Daoy (cell line): ENCODE measurements at regions not wholly inside any gene's neighbourhood (a gene's known extent, or its start where the extent isn't known, plus 50 kb on each side); places are given as distances from the start of the nearest gene placed in this dataset.
A peak's percentile ranks its signal among the peaks of the same experiment; 100 is the strongest.

Experiments
- DNase-seq: peaks from one replicate; pipeline ENCODE4 v3.0.0-alpha.2; 2015; ENCODE audit warnings: low read depth

DNA sequence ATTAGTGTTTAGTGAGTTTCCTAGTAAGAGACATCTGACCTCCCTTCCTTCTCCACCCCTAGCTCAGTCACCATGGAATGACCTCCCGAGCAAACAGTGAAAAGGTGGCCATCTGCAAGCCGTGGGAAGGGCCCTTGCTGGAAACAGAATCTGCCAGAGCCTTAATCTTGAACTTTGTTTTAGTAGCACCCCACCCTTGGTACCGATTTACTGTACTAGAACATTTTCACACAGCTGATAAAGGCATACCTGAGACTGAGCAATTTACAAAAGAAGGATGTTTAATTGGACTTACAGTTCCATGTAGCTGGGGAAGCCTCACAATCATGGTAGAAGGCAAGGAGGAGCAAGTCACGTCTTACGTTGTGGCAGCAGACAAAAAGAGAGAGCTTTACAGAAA, 655.8 kb downstream of the TSN start:
- no peak for DNase-seq

GRCh38 chr2:122412360-122412759, 656.9 kb downstream of the TSN start:
- DNase-seq: no peak

DNA sequence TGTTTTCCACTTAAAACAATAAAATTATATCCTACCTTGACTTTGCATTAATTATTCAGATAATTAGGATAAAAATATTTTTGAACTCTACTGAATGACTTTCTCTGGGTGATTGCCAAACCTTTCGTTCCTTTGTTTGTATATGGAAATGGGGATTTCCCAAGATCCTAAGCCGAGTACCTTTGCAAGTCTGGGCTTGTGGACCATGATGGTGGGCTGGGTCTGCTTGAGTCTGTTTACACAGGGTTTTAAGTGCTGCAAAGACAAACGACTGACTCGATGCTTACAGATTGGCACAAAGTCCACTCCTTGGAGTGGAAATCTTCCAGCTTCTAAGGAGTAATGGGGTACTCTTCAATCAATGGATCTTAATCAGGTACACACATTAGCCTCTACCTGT, 659.5 kb downstream of the TSN start:
- no peak for DNase-seq

- no peak for DNase-seq
Observed at GRCh38 chr2:122417114-122417513, 661.7 kb downstream of the TSN start.

DNA sequence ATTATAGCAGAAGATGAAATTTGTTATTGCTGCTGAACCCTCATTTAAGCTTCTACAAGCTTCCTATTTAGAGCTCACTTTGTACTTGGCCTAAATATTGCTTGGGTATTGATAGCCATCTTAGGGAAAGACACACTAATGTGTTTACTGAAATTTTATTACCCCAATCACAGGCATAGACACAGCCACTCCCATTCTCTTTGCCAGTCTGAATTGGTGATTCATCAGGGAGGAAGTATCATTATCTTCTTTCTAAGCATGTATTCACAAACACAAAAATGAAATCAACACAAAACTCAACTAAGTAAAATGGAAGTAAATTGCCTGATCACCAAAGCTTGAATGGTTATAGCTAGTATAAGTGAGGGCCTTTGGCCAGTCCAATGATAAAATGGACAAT, 666.3 kb downstream of the TSN start:
- no peak for DNase-seq

GRCh38 chr2:122422384-122422991, 667.0 kb downstream of the TSN start:
- DNase-seq: no peak

DNA sequence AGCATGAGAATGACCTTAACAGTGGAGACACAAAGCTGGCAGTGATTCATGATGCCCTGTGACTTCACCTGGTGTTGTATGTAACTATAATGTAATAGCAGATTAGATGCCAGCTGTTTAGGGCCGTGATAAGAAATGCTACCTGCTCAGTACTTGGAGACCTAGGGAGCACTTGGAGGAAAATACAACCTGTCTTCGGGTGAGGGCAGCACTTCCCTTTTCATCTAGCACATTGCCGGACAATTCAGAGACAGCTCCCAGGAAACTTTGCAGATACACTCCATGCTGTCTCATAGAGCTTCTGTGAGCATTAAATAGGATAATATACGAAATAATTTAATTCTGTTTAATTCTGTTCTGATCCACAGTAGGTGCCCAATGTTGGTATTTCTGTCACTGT, 668.5 kb downstream of the TSN start:
- DNase-seq: no peak

- DNase-seq: no peak
Observed at GRCh38 chr2:122433123-122433754, 677.8 kb downstream of the TSN start.

GRCh38 chr2:122445003-122445402, 689.6 kb downstream of the TSN start:
- DNase-seq: no peak

DNA sequence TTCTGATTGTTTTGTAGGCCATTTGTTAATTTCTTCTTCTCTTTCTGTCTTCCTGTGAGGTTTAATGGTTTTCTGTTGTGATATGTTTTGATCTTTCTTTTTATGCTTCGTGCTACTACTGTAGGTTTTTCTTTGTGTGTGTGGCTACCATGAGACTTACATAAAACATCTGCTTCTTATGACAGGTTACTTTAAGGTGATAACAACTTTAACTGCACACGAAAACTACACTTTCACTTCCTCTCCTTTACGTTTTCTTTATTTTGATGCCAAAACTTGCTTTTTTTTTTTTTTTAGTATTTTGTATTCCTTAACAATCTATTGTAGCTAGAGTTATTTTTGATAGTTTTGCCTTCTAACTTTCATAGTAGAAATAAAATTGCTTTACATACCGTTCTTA, 691.3 kb downstream of the TSN start:
- DNase-seq: no peak

- no peak for DNase-seq
Observed at GRCh38 chr2:122447237-122447636, 691.8 kb downstream of the TSN start.

DNA sequence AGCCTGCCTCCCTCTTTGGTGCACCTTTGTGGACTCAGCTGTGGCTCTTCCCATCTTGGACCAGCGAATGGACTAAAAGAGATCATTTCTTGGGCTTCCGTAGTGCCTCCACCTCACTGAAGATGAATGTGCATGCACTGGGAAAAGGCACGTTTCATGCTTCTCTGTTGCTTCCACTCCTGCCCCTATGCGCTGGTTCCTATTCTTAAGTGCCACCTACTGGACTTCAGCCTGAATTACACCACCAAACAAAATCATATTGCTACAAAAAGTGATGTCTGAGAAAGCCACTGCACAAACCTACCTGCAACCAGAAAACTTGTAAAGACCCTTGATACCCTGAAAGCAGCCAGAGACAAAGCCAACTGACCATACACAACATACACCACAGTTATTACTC, 695.6 kb downstream of the TSN start:
- peak; percentile 12 for DNase-seq

DNA sequence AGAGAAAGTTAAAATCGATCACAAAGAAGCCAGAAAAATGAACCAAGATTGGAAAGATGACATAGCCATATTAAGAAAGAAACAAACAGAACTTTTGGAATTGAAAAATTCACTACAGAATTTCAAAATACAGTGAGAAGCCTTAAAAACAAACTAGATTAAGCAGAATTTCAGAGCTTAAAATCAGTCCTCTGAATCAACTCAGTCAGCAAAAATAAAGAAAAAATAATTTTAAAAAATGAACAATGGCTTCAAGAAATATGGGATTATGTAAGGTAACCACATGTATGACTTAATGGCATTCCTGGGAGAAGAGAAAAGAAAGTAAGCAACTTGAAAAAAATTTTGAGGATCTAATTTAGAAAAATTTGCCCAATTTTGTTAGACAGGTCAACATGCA, 696.2 kb downstream of the TSN start:
- DNase-seq: no peak

- DNase-seq: no peak
Observed at GRCh38 chr2:122469147-122469546, 713.7 kb downstream of the TSN start.

DNA sequence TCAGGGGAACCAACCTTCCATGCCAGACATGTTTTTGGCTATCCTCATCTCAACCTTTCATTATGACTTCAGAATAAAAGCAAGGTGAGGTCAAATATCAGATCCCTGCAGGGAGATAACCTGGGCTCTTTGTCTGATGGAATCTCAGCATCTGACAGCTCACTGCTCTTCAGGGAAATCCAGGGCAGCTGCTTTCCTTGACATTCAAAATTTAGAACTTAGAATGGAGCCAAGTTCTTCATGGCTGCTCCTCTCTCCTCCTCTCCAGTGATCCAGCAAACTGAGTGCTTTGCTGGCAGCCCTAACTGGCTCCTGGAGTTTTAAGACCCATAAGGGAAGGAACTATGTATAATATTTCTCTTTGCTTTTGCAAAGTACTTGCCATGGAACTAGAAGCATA, 716.3 kb downstream of the TSN start:
- DNase-seq: no peak

- no peak for DNase-seq
Observed at GRCh38 chr2:122478117-122478516, 722.7 kb downstream of the TSN start.

DNA sequence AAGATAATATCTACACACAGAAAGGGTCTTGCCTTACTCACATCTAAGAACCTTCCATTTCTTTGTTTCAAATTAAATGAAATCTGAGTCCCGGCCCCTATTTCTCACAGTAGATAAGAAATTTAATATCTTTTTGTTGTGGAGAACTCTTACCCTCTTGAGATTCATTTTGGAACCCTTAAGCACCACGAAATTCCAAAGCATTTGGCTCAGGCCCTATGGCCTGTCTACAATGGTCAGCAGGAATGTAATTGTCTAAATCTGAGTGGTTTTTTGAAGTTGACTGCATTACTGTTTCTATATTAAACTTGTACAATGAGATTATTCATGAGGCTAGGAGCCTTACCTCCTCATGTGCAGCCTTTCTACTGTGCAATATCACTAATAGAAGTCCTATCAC, 723.3 kb downstream of the TSN start:
- no peak for DNase-seq

GRCh38 chr2:122480501-122481243, 725.2 kb downstream of the TSN start:
- DNase-seq: no peak

DNA sequence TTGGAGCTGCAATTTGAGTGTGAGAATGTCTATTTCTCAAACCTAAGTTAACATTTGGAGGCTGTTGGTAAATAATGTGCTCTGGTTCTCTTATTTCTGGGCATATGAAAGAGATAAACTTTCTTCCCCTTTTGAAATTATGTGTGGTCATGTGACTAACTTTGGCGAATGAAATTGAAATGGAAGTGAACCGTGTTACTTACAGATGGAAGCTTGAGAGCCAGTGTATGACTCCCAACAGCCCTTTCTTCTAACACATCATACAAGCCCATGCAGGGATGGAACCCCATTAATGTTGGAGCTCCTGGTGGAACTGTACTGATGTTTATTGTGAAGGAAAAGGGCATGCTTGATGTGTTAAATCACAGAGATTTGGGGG, 725.8 kb downstream of the TSN start:
- DNase-seq: no peak

DNA sequence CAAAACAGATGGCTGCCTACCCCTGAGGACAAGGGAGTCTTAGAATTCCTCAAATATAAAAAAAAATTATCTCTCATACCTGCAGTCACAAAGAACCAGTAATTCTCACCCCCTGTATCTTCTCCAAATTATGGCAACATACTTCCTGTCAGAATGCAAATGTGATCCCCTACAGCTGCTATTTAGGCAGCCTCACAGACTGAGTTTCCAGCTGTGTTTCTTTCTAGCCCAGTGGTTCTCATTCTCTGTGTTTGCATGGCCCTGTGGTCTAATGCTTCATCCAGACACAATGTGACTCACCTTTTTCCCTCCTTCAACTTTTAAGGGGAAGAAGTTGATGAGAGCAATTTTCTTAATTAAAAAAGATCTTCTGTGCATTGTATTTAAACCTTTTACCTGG, 726.3 kb downstream of the TSN start:
- peak; percentile 6 for DNase-seq

- DNase-seq: no peak
Observed at GRCh38 chr2:122486086-122486485, 730.6 kb downstream of the TSN start.

DNA sequence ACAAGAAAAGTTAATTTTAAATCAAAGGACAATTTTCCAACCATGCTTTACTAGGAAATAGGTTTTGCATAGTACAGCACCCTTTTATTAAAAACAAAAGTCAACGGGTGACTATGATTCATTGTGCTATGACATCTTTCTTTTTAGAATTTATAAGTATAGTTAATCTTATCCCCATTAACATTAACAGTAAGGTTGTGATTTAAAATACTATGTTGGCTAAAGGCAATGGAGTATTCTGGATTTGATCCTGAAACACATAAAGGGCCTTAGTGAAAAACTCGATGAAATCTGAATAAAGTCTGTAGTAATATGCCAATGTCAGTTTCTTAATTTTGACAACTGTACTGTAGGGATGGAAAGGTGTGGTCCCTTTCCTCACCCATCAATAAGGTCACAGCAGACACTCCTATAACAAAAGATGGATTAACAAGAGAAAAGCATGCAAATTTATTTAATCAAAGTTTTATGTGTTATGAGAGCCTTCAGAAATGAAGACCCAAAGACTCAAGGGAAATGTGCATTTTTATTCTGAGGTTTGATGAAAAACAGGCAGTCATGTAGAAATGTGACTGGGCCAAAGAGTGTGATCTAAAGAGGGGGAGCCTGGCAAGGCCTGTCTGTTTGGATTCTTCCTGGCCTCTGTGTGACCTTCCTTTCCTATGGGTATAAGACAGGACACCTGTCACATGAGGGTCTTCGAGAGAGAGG, 731.4 kb downstream of the TSN start:
- no peak for DNase-seq

DNA sequence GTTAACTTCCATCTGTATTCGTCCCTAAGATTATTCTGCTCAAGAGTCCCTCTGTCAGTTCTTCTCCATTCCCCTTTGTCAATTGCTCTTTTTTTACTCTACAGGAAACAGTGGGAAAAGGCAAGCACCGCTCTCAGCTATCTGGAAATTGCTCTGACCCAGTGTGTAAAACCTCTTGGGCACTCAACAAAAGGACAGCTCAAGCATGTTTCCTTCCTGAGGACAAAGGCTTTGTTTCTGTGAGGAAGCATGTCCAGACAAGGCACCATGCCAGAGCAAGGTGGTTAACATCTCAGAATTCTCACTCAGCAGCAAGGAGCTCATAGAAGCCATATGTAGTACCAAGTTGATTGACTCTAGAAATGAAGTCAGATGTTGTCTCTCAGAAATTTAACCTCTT, 735.6 kb downstream of the TSN start:
- DNase-seq: peak; percentile 17
